Esophagus squamous epithelium (tissue), 4 donors: ENCODE measurements at regions not wholly inside any gene's neighbourhood (a gene's known extent, or its start where the extent isn't known, plus 50 kb on each side); places are given as distances from the start of the nearest gene placed in this dataset.

Experiments used
- POLR2A ChIP-seq, 4 donors: fragments of 450-650 bp; IDR thresholded peaks; one replicate each; pipeline ENCODE4 v1.6.1; 2017; ENCODE audit warnings: antibody characterized with exemption in 4 of 4, mild to moderate bottlenecking in 4 of 4, moderate library complexity in 3 of 4
- TF ChIP-seq, protein P1 (sequence below), 6 experiments: fragments of 450-650 bp in 4 of 6; fragments of 200-600 bp in 2 of 6; sonication (generic) in 2 of 6; IDR thresholded peaks; one replicate each; pipeline ENCODE4 v1.5.1; 2016 to 2019; ENCODE audit warnings: antibody characterized with exemption in 6 of 6, mild to moderate bottlenecking in 4 of 6, moderate library complexity in 4 of 6

DNA sequence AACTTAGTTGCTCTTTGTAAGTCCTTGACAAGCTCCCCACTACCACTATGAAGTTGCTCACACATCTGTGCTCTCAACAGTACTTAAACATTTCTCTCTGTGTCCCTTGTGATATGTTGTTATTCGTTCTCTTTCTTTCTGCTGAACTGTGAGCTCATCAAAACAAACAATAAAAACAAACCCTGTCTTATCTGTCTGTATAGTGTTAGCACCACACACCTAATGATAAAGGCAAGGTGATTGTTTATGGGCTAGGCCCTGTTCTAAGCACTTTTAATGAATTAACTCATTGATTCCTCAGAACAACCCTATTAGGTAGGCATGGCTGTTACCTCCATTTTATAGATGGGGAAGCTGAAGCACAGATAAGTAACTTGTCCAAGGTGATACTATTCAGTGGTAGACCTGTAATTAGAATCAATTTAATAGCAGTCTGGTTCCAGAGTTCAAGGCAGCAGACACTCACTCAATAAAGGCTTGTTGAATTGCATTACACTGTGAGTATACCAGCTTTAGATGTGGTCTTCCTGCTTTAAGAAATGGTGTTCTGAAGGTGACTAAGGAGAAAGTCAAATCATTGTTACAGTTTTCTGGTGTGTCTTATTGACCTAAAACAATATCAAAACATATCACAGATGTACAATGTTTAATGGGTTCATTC is 153.6 kb upstream of the ELL2 start:
- no peak for TF ChIP-seq POLR2A (IDR thresholded peaks at IDR 0.05)
- TF ChIP-seq, protein P1, sequence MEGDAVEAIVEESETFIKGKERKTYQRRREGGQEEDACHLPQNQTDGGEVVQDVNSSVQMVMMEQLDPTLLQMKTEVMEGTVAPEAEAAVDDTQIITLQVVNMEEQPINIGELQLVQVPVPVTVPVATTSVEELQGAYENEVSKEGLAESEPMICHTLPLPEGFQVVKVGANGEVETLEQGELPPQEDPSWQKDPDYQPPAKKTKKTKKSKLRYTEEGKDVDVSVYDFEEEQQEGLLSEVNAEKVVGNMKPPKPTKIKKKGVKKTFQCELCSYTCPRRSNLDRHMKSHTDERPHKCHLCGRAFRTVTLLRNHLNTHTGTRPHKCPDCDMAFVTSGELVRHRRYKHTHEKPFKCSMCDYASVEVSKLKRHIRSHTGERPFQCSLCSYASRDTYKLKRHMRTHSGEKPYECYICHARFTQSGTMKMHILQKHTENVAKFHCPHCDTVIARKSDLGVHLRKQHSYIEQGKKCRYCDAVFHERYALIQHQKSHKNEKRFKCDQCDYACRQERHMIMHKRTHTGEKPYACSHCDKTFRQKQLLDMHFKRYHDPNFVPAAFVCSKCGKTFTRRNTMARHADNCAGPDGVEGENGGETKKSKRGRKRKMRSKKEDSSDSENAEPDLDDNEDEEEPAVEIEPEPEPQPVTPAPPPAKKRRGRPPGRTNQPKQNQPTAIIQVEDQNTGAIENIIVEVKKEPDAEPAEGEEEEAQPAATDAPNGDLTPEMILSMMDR (IDR thresholded peaks at IDR 0.05): no peak
